HL-60 (cell line): ENCODE measurements at regions not wholly inside any gene's neighbourhood (a gene's known extent, or its start where the extent isn't known, plus 50 kb on each side); places are given as distances from the start of the nearest gene placed in this dataset.

Experiments used
- DNase-seq, 2 experiments: peaks; one replicate each; pipeline ENCODE4 v3.0.0-alpha.2; 2010 to 2020; ENCODE audit warnings: low read depth in 1 of 2, low spot score in 1 of 2
- H3K27ac ChIP-seq: fragments of 250-450 bp; sonication (Bioruptor Pico); replicated peaks from 2 replicates; pipeline ENCODE4 v1.5.1; 2020; ENCODE audit warnings: mild to moderate bottlenecking, moderate library complexity
- H3K27me3 ChIP-seq: fragments of 250-450 bp; sonication (Bioruptor Pico); 2 replicates; pipeline ENCODE4 v1.5.1; 2021; ENCODE audit warnings: mild to moderate bottlenecking, moderate library complexity; ENCODE audit not compliant: insufficient read depth, poor library complexity, severe bottlenecking
- H3K4me3 ChIP-seq: replicated peaks from 2 replicates; pipeline ENCODE4 v1.5.1; 2011; ENCODE audit warnings: mild to moderate bottlenecking, control low read depth, low read length; ENCODE audit not compliant: insufficient read depth
- GABPA ChIP-seq: IDR thresholded peaks from 2 replicates; pipeline ENCODE4 v1.6.1; 2012; ENCODE audit warnings: low read depth
- POLR2AphosphoS5 ChIP-seq: IDR thresholded peaks from 2 replicates; pipeline ENCODE4 v1.6.1; 2012; ENCODE audit warnings: low read depth
- SPI1 ChIP-seq: IDR thresholded peaks from 2 replicates; pipeline ENCODE4 v1.6.1; 2012; ENCODE audit warnings: low read depth, mild to moderate bottlenecking, borderline replicate concordance
- TF ChIP-seq, protein P1 (sequence below): IDR thresholded peaks from 2 replicates; pipeline ENCODE4 v1.6.1; 2012; ENCODE audit warnings: low read depth; ENCODE audit not compliant: insufficient replicate concordance
- TF ChIP-seq, protein P2 (sequence below): IDR thresholded peaks from one replicate; pipeline ENCODE4 v1.5.1; 2011; ENCODE audit warnings: low read length, control low read depth, inconsistent platforms; ENCODE audit not compliant: insufficient read depth

DNA sequence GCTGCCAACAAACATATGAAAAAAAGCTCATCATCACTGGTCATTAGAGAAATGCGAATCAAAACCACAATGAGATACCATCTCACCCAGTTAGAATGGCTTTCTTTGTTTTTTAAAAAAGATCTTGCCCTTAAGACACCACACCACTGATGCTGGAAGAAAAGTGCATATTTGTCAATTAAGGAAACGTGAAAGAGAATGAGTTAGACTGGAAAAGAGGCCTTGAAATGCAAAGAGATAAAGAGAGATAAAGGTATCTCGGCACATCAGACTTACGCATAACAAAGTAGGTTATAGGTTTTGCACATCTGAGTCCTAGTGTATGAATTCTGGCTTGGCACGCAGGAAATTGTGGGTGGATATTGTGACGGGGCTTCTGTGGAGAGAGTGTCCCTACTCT lies 149.5 kb downstream of the MTX2 start:
- Histone ChIP-seq H3K27ac (no peak overlapping the region), H3K4me3 (no peak overlapping the region), H3K27me3 (peaks cover 9% of the 10 kb centered on the region)
- DNase-seq: no peak
- TF ChIP-seq, protein P1, sequence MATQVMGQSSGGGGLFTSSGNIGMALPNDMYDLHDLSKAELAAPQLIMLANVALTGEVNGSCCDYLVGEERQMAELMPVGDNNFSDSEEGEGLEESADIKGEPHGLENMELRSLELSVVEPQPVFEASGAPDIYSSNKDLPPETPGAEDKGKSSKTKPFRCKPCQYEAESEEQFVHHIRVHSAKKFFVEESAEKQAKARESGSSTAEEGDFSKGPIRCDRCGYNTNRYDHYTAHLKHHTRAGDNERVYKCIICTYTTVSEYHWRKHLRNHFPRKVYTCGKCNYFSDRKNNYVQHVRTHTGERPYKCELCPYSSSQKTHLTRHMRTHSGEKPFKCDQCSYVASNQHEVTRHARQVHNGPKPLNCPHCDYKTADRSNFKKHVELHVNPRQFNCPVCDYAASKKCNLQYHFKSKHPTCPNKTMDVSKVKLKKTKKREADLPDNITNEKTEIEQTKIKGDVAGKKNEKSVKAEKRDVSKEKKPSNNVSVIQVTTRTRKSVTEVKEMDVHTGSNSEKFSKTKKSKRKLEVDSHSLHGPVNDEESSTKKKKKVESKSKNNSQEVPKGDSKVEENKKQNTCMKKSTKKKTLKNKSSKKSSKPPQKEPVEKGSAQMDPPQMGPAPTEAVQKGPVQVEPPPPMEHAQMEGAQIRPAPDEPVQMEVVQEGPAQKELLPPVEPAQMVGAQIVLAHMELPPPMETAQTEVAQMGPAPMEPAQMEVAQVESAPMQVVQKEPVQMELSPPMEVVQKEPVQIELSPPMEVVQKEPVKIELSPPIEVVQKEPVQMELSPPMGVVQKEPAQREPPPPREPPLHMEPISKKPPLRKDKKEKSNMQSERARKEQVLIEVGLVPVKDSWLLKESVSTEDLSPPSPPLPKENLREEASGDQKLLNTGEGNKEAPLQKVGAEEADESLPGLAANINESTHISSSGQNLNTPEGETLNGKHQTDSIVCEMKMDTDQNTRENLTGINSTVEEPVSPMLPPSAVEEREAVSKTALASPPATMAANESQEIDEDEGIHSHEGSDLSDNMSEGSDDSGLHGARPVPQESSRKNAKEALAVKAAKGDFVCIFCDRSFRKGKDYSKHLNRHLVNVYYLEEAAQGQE: no peak
- TF ChIP-seq POLR2AphosphoS5: no peak
- TF ChIP-seq, protein P2, sequence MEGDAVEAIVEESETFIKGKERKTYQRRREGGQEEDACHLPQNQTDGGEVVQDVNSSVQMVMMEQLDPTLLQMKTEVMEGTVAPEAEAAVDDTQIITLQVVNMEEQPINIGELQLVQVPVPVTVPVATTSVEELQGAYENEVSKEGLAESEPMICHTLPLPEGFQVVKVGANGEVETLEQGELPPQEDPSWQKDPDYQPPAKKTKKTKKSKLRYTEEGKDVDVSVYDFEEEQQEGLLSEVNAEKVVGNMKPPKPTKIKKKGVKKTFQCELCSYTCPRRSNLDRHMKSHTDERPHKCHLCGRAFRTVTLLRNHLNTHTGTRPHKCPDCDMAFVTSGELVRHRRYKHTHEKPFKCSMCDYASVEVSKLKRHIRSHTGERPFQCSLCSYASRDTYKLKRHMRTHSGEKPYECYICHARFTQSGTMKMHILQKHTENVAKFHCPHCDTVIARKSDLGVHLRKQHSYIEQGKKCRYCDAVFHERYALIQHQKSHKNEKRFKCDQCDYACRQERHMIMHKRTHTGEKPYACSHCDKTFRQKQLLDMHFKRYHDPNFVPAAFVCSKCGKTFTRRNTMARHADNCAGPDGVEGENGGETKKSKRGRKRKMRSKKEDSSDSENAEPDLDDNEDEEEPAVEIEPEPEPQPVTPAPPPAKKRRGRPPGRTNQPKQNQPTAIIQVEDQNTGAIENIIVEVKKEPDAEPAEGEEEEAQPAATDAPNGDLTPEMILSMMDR: no peak
- TF ChIP-seq SPI1: no peak
- TF ChIP-seq GABPA: no peak

- no peak for DNase-seq
- TF ChIP-seq, protein P2: no peak
- TF ChIP-seq GABPA (no peak), SPI1 (no peak)
- TF ChIP-seq, protein P1: no peak
- H3K4me3 ChIP-seq: no peak overlapping the region
- peaks cover 2% of the 10 kb centered on the region for H3K27me3 ChIP-seq
- H3K27ac ChIP-seq: no peak overlapping the region
Measured at GRCh38 chr2:176419591-176420071, 150.4 kb downstream of the MTX2 start.

- no peak for DNase-seq
Measured at GRCh38 chr2:176421297-176422050, 152.2 kb downstream of the MTX2 start.

More at GRCh38 chr2:176421297-176422050, 152.2 kb downstream of the MTX2 start:
- no peaks in the 10 kb centered on the region for H3K27me3 ChIP-seq
- no peak overlapping the region for H3K27ac ChIP-seq
- no peak overlapping the region for H3K4me3 ChIP-seq
- TF ChIP-seq, protein P1: no peak
- TF ChIP-seq, protein P2: no peak
- TF ChIP-seq POLR2AphosphoS5 (no peak), SPI1 (no peak), GABPA (no peak)
